MG63 (cell line): ENCODE measurements at regions not wholly inside any gene's neighbourhood (a gene's known extent, or its start where the extent isn't known, plus 50 kb on each side); places are given as distances from the start of the nearest gene placed in this dataset.

Experiments
- DNase-seq: peaks from one replicate; pipeline ENCODE4 v3.0.0-alpha.2; 2020
- H3K27me3 ChIP-seq: fragments of 250-450 bp; sonication (Bioruptor Pico); 2 replicates; pipeline ENCODE4 v1.5.1; 2020; ENCODE audit warnings: mild to moderate bottlenecking, moderate library complexity
- H3K36me3 ChIP-seq: fragments of 250-450 bp; sonication (Bioruptor Pico); 2 replicates; pipeline ENCODE4 v1.5.1; 2020; ENCODE audit warnings: mild to moderate bottlenecking, moderate library complexity
- H3K4me3 ChIP-seq: fragments of 250-450 bp; sonication (Bioruptor Pico); 2 replicates; pipeline ENCODE4 v1.5.1; 2020; ENCODE audit warnings: mild to moderate bottlenecking, moderate library complexity
- H3K9me3 ChIP-seq: fragments of 250-450 bp; sonication (Bioruptor Pico); 2 replicates; pipeline ENCODE4 v1.5.1; 2020; ENCODE audit warnings: mild to moderate bottlenecking, moderate library complexity

DNA sequence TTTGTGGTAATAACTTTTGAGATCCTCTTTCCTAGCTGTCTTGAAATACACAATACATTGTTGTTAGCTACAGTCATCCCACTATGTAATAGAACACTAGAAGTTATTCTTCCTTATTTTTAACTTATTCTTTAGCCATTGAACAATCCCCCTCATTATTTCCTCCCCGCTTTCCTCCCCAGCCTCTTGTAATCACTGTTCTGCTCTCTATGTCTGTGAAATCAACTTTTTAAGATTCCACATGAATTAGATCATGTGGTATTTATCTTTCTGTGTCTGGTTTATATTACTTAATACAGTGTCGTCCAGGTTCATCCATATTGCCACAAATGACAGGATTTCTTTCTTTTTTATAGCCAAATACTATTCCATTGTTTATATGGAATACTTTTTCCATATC is 72.9 kb downstream of the SLC10A2 start:
- H3K4me3 ChIP-seq: no peak overlapping the region
- no peak for DNase-seq
- H3K36me3 ChIP-seq: no peaks in the 10 kb centered on the region
- no peaks in the 10 kb centered on the region for H3K9me3 ChIP-seq
- no peaks in the 10 kb centered on the region for H3K27me3 ChIP-seq

DNA sequence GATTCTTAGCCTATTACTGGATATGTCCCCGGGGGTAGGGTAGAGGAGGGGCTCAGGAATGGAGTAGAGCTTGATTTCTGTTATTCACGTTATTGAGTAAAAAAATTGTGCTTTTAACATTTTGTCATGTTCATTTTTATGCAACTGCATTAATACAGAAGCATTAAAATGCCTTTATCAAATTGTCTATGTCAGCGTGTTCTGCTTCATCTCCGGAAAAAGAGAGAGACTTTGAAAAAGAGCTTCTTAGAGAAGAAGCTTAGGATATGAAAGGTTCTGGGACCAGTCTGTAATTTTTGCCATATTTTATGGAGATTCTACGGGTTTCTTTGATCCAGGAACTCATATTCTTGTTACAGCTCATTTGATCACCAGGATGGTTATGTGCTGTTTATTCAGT is 82.0 kb downstream of the SLC10A2 start:
- Histone ChIP-seq H3K4me3 (no peak overlapping the region), H3K27me3 (no peaks in the 10 kb centered on the region), H3K36me3 (no peaks in the 10 kb centered on the region), H3K9me3 (no peaks in the 10 kb centered on the region)
- no peak for DNase-seq

DNA sequence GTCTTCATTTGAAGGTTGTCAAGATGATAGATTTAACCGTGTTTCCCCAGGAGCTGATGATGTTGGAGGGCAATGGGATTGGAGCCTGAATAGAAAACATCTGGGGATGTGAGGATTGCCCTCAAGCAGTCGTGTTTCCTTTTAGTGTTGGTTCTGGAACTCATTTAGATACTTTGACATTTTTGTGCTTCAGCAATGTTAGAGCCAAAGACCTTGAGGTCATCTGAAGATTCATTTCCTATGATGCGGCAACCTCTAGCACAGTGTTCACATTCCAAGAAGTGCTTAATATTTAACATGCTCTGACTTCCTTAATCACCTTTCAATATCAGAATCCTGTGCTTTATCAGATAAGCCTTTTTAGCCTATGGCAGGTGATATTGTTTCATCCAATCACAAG is 82.7 kb downstream of the SLC10A2 start:
- H3K4me3 ChIP-seq: no peak overlapping the region
- no peaks in the 10 kb centered on the region for H3K36me3 ChIP-seq
- DNase-seq: no peak
- no peaks in the 10 kb centered on the region for H3K27me3 ChIP-seq
- no peaks in the 10 kb centered on the region for H3K9me3 ChIP-seq

DNA sequence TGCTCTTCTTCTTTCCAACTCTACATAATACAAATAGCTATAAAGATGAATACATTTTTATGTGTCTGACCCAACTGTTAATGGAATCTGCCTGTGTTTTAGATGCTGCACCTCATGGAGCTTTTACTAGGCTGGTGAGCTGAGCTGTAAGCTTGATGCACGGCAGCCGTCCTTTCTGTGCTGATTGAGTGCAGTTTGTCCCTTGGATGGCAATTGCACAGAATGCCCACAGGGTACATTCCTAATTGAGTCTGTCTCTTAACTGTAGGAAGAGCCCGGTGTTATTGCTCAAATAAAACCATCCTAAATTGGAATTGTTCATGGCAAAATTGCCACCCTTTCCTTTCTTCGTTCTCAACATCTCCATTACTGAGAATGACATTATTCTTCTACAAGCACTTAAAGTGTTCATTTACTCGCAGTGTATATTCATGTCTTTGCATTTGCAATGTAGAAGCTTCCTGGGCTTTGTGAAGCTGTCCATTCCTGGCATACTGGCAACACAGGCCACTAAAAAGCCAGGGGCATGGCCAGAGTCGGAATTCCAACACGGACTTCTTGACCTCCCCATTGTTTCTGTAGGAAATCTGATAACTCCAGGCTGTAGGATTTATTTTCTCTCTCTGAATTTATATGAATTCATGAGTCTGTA is 85.8 kb downstream of the SLC10A2 start:
- Histone ChIP-seq H3K36me3 (no peaks in the 10 kb centered on the region), H3K4me3 (no peak overlapping the region), H3K27me3 (no peaks in the 10 kb centered on the region), H3K9me3 (no peaks in the 10 kb centered on the region)
- DNase-seq: no peak

DNA sequence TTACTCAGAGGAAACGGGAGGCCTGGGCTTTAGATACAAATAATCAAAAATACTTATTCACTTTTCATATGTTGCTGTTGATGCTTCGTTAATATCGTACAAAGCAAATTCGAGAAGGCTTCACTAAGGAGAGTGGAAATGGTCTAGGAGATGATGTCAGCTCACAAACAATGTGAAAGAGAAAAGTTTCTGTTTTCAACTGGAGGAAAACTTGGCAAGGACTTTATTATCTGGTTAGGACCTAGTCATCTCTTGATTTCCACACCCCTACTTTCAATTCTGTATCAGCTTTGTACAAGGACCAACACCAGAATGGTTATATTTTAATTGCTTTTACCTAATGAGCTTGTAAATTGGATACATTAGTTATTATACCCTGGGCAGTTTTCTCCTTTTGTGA is 88.0 kb downstream of the SLC10A2 start:
- no peak overlapping the region for H3K4me3 ChIP-seq
- H3K36me3 ChIP-seq: no peaks in the 10 kb centered on the region
- no peaks in the 10 kb centered on the region for H3K9me3 ChIP-seq
- no peak for DNase-seq
- no peaks in the 10 kb centered on the region for H3K27me3 ChIP-seq

GRCh38 chr13:102977471-102977870 is 88.7 kb downstream of the SLC10A2 start:
- no peak overlapping the region for H3K4me3 ChIP-seq

DNA sequence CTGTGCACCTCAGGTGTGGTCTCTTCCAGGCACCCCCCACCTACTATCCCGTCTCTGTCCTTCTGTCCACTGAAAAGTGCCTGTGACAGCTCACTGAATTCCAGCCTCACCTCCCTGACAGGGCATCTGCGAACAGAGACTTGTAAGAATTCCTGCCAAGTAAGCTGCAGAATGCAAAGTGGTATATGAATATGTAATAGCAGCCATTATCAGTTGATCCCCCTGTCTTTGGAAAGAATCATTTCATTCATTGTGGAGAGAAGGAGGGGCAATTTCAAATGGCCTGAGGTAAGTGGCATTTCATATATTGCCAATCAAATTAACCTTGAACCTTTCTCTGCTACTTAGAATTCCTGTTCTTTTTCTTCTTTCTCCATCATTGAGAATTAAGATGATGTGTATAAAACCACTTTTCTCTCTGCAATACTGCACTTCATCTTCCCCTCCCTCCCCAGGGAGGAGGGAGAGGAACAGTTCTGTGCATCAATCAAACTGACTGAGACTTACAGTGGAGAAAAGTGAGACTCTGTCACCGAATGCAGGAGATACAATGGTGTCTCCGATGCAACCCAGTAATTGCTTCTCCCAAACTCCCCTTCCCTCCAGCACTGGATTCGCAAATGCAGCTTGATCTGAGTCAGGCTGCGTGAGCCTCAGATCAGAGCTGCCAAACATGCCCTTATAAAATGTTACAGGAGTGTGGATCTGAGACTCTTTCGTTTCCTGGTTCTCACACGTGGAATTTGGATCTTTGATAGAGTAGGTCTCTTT is 91.7 kb downstream of the SLC10A2 start:
- DNase-seq: no peak
- no peaks in the 10 kb centered on the region for H3K27me3 ChIP-seq
- no peaks in the 10 kb centered on the region for H3K36me3 ChIP-seq
- no peaks in the 10 kb centered on the region for H3K9me3 ChIP-seq
- no peak overlapping the region for H3K4me3 ChIP-seq

More at GRCh38 chr13:102977471-102977870, 88.7 kb downstream of the SLC10A2 start:
- no peaks in the 10 kb centered on the region for H3K9me3 ChIP-seq
- H3K36me3 ChIP-seq: no peaks in the 10 kb centered on the region
- no peaks in the 10 kb centered on the region for H3K27me3 ChIP-seq
- no peak for DNase-seq

- no peaks in the 10 kb centered on the region for H3K9me3 ChIP-seq
- H3K36me3 ChIP-seq: no peaks in the 10 kb centered on the region
- no peak for DNase-seq
- no peaks in the 10 kb centered on the region for H3K27me3 ChIP-seq
- no peak overlapping the region for H3K4me3 ChIP-seq
Observed at GRCh38 chr13:102972191-102972590, 94.0 kb downstream of the SLC10A2 start.

DNA sequence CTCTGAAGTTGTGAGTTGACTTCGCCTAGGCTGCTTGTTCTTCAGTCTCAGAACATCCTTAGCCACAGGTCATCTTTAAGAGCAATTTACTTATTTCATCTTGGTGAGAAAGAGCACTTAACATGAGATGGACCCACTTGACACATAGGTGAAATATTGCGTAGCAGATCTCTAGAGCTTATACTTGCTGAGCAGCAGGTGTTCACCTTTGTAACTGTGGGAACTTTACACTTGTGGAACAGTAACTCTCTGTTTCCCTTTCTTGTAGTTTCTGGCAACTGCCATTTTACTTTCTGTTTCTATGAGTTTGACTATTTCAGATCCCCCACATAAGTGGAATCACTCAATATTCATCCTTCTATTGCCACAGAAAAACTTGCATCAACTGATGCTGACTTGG is 95.7 kb downstream of the SLC10A2 start:
- no peak for DNase-seq
- H3K27me3 ChIP-seq: no peaks in the 10 kb centered on the region
- H3K36me3 ChIP-seq: no peaks in the 10 kb centered on the region
- no peaks in the 10 kb centered on the region for H3K9me3 ChIP-seq
- no peak overlapping the region for H3K4me3 ChIP-seq

DNA sequence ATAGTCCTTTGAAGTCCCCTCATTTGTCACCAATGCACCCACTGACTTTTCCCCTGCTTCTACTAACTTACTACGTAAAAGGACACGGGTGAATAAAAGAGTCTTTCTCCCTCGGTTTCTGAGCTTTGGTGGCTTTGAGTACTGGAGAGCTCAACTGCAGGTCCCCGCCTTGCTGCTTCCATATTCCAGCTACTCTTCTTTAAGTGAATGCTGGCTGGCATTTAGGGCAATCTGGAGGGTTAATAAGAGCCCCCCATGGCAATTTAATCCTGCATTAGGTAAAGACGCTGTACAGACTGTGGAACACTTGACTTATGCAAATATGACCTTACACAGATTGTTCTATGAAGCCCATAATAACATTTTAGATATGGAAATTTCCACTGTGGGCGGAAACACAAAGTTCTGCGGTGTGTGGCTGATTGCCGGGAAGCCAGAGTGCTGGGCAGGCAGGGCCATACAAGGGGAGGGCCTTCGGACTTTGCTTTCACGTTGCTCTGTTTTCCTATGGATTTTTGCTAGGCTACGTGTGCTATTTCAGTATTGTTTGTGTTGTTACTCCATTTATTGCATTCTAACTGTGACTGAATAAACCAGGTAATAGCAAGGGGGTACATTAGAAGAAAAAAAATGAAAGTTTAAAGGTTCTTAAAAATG is 97.5 kb downstream of the SLC10A2 start:
- Histone ChIP-seq H3K9me3 (no peaks in the 10 kb centered on the region), H3K4me3 (no peak overlapping the region), H3K27me3 (no peaks in the 10 kb centered on the region), H3K36me3 (no peaks in the 10 kb centered on the region)
- DNase-seq: no peak

- H3K36me3 ChIP-seq: no peaks in the 10 kb centered on the region
- no peaks in the 10 kb centered on the region for H3K27me3 ChIP-seq
- H3K9me3 ChIP-seq: no peaks in the 10 kb centered on the region
- no peak overlapping the region for H3K4me3 ChIP-seq
- DNase-seq: no peak
Observed at GRCh38 chr13:102965802-102966201, 100.4 kb downstream of the SLC10A2 start.

DNA sequence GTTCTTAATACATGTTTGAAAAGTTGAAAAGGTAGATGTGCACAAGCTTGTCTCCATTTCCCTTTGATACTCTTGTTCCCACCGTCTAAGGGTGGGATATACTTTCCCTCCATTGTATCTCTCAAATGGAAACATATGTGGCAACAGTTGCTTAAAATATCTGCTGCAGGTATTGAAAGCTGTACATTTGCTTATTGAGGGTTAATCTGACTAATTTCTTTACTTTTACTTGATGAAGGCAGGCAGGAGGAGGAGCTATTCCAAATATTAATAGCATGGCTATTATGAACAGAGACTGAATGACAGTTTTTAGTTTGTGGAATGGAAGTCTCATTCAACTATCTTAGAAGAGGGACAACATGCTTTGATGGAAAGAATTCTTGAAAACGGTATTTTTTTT is 103.8 kb downstream of the SLC10A2 start:
- H3K36me3 ChIP-seq: no peaks in the 10 kb centered on the region
- no peak overlapping the region for H3K4me3 ChIP-seq
- no peak for DNase-seq
- no peaks in the 10 kb centered on the region for H3K9me3 ChIP-seq
- no peaks in the 10 kb centered on the region for H3K27me3 ChIP-seq

GRCh38 chr13:102960959-102961358 is 105.3 kb downstream of the SLC10A2 start:
- Histone ChIP-seq H3K9me3 (no peaks in the 10 kb centered on the region), H3K27me3 (no peaks in the 10 kb centered on the region), H3K36me3 (no peaks in the 10 kb centered on the region), H3K4me3 (no peak overlapping the region)
- DNase-seq: no peak

DNA sequence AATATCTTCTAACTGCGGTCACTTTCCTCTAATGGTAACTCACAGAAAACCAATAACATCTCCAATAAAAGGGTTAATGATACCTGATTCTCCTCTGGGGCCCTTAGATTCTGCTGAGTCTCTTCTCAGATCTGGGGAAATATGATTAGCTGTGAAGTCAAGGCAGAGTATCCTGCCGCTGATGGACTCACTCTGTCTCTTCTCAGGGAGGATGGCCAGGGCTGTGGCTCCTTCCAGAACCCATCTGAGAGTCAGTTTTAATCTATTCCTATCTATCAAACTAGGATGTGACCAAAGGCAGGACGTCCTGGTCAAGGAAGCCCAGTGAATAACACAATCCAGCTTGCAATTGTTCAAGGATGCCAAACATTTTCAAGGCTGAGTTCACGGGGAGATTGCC is 109.8 kb downstream of the SLC10A2 start:
- Histone ChIP-seq H3K4me3 (no peak overlapping the region), H3K9me3 (no peaks in the 10 kb centered on the region), H3K36me3 (no peaks in the 10 kb centered on the region), H3K27me3 (no peaks in the 10 kb centered on the region)
- no peak for DNase-seq

DNA sequence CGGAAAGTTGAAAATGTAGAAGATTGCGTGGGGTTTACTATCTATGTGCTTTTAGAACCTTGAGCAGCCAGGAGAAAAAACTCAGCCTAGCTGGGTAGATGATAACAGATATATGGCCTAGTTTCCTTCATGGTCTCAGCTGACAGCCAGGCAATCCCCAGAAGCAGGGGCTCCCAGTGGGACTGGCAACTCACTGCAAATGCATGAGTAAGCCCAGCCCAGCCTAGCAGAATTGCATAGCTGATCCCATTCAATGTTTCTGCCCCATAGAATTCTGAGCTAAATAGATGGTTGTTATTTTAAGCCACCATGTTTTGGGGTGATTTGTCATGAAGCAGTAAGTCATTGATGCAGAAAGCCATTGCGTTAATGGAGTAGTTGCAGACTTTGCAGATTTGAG is 108.5 kb downstream of the ERCC5 start:
- Histone ChIP-seq H3K36me3 (no peaks in the 10 kb centered on the region), H3K9me3 (no peaks in the 10 kb centered on the region), H3K27me3 (no peaks in the 10 kb centered on the region), H3K4me3 (no peak overlapping the region)
- no peak for DNase-seq

DNA sequence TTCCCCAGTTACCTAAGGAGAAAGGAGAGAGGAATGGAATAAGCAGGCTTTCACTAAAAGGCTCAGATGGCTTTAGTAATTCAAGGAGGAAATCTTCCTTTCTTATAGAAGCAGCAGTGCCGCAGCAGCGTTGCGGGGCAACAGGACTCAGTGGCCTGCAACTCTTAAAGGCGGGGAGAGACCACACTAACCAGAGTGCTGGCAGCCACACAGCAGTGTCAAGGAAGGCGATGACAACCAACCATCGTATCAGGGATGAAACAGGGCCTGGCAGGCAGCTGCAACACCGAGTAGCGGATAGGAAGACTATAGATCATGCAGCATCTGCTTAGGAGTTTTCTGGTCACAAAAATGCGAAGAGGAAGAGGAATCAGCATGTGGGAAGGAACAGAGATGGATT is 106.0 kb downstream of the ERCC5 start:
- no peaks in the 10 kb centered on the region for H3K9me3 ChIP-seq
- H3K36me3 ChIP-seq: no peaks in the 10 kb centered on the region
- H3K27me3 ChIP-seq: no peaks in the 10 kb centered on the region
- DNase-seq: no peak
- H3K4me3 ChIP-seq: no peak overlapping the region

DNA sequence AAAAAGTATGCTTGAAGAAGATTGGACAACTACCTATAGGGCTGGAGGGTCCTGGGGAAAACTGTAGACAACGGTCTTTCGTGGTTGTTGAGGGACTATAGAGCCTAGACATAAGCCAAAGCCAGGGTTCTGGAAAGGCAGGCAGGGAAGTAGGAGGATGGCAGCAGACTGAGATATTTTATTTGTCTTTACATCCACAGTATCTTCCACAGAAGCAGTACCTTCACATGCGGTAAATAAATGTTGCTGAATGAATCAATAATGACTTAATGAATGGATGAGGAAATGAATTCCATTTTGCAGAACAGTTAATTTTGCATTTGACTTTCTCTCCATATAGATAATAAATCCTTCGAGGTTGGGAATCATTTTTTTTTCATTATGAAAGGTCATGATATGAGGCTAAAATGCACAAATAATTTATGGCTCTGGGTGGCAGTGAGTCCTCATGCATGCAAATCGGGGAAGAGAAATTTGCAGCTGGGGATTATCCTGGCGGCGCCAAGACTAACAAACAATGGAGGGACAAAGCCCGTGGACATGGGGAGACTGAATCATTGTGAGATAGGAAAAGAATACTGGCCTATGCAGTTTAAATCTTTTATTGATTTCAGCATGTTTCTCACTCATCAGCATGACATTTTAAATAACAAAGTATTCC is 102.0 kb downstream of the ERCC5 start:
- Histone ChIP-seq H3K9me3 (no peaks in the 10 kb centered on the region), H3K27me3 (no peaks in the 10 kb centered on the region), H3K4me3 (no peak overlapping the region), H3K36me3 (no peaks in the 10 kb centered on the region)
- no peak for DNase-seq
